ENCODE measurements at regions not wholly inside any gene's neighbourhood (a gene's known extent, or its start where the extent isn't known, plus 50 kb on each side); places are given as distances from the start of the nearest gene placed in this dataset.

DNA sequence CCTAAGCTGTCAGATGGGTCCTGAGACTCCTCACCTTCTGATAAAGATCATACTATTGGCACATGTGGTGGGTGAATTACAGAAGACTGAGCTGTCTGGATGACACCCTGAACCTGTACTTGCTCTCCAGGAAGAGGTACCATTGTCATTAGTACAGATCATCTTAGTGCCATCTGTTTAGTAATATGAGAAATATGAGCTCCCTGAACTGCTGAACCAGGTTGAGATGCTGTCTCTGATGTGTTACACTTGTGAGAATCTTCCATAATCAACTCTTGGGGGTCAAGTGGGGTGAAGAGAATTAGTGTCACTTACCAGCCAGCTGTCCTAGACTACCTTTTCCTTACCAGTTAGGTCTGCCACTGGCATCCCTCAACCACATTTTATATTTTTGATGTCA lies 531.0 kb downstream of the EPHA7 start:
- no peak for DNase-seq (ENCODE audit: low read depth, low spot score)
- H3K4me2 ChIP-seq (ENCODE audit: control insufficient read depth, extremely low read depth, insufficient read depth, low read depth, low read length): no peak overlapping the region
- H3K36me3 ChIP-seq (ENCODE audit: control insufficient read depth in 2 of 2, extremely low read depth in 1 of 2, insufficient read depth in 2 of 2, low read length in 2 of 2): no peaks in the 10 kb centered on the region
- no peaks in the 10 kb centered on the region for H3K4me1 ChIP-seq (ENCODE audit: control insufficient read depth, extremely low read depth, insufficient read depth, low read length)
- no peak overlapping the region for H3K27ac ChIP-seq (ENCODE audit: control insufficient read depth, insufficient read depth, low read length)
- H3K79me2 ChIP-seq (ENCODE audit: control insufficient read depth, insufficient read depth, low read length): no peaks in the 10 kb centered on the region
- H3K4me3 ChIP-seq (ENCODE audit: control insufficient read depth in 2 of 3, extremely low read depth in 1 of 3, insufficient read depth in 2 of 3, low read depth in 1 of 3, low read length in 3 of 3): no peak overlapping the region
- no peak for FAIRE-seq
- no peaks in the 10 kb centered on the region for H3K27me3 ChIP-seq (ENCODE audit: control insufficient read depth, extremely low read depth, insufficient read depth, low read length)
- dilution Hi-C loops (cut with MboI; ENCODE audit: extremely low pct_ligation_motif_present, low sequenced_read_pairs): no loop called here
- no peak for TF ChIP-seq CTCF (optimal IDR thresholded peaks at IDR 0.05 in 1 of 3, IDR thresholded peaks at IDR 0.05 in 1 of 3, conservative IDR thresholded peaks at IDR 0.05 in 1 of 3; ENCODE audit: extremely low read depth in 1 of 3, insufficient read depth in 2 of 3, low read length in 3 of 3)
- no peak for TF ChIP-seq EZH2 (IDR thresholded peaks at IDR 0.05; ENCODE audit: low read length)
- H3K9me3 ChIP-seq (ENCODE audit: control insufficient read depth, low read depth, low read length): peaks cover 7% of the 10 kb centered on the region
- H4K20me1 ChIP-seq (ENCODE audit: control insufficient read depth, extremely low read depth, insufficient read depth, low read length): no peaks in the 10 kb centered on the region
- H3K9me1 ChIP-seq (ENCODE audit: control insufficient read depth, extremely low read depth, insufficient read depth, low read length): no peaks in the 10 kb centered on the region
- H2AFZ ChIP-seq (ENCODE audit: control insufficient read depth, low read length): no peak overlapping the region
- no peak overlapping the region for H3K9ac ChIP-seq (ENCODE audit: control insufficient read depth, extremely low read depth, insufficient read depth, low read length)

GRCh38 chr6:92887871-92888270 lies 531.5 kb downstream of the EPHA7 start:
- Histone ChIP-seq H3K36me3 (ENCODE audit: control insufficient read depth in 2 of 2, extremely low read depth in 1 of 2, insufficient read depth in 2 of 2, low read length in 2 of 2) (no peaks in the 10 kb centered on the region), H2AFZ (ENCODE audit: control insufficient read depth, low read length) (no peak overlapping the region), H3K79me2 (ENCODE audit: control insufficient read depth, insufficient read depth, low read length) (no peaks in the 10 kb centered on the region), H3K9ac (ENCODE audit: control insufficient read depth, extremely low read depth, insufficient read depth, low read length) (no peak overlapping the region), H3K9me1 (ENCODE audit: control insufficient read depth, extremely low read depth, insufficient read depth, low read length) (no peaks in the 10 kb centered on the region), H3K9me3 (ENCODE audit: control insufficient read depth, low read depth, low read length) (peaks cover 7% of the 10 kb centered on the region), H3K4me3 (ENCODE audit: control insufficient read depth in 2 of 3, extremely low read depth in 1 of 3, insufficient read depth in 2 of 3, low read depth in 1 of 3, low read length in 3 of 3) (no peak overlapping the region), H3K27me3 (ENCODE audit: control insufficient read depth, extremely low read depth, insufficient read depth, low read length) (no peaks in the 10 kb centered on the region), H3K27ac (ENCODE audit: control insufficient read depth, insufficient read depth, low read length) (no peak overlapping the region), H4K20me1 (ENCODE audit: control insufficient read depth, extremely low read depth, insufficient read depth, low read length) (no peaks in the 10 kb centered on the region), H3K4me1 (ENCODE audit: control insufficient read depth, extremely low read depth, insufficient read depth, low read length) (no peaks in the 10 kb centered on the region), H3K4me2 (ENCODE audit: control insufficient read depth, extremely low read depth, insufficient read depth, low read depth, low read length) (no peak overlapping the region)
- FAIRE-seq (no peak), DNase-seq (ENCODE audit: low read depth, low spot score) (no peak)
- dilution Hi-C loops (cut with MboI; ENCODE audit: extremely low pct_ligation_motif_present, low sequenced_read_pairs): no loop called here
- TF ChIP-seq CTCF (optimal IDR thresholded peaks at IDR 0.05 in 1 of 3, IDR thresholded peaks at IDR 0.05 in 1 of 3, conservative IDR thresholded peaks at IDR 0.05 in 1 of 3; ENCODE audit: extremely low read depth in 1 of 3, insufficient read depth in 2 of 3, low read length in 3 of 3) (no peak), EZH2 (IDR thresholded peaks at IDR 0.05; ENCODE audit: low read length) (no peak)

All from keratinocyte (primary cell).